Suppressor macrophage treated with lipopolysaccharide for 1 hour (primary cell): ENCODE measurements at regions not wholly inside any gene's neighbourhood (a gene's known extent, or its start where the extent isn't known, plus 50 kb on each side); places are given as distances from the start of the nearest gene placed in this dataset.

ENCODE experiments used
- DNase-seq, 3 donors: peaks; one replicate each; pipeline ENCODE4 v3.0.0-alpha.2; 2020 to 2022

DNA sequence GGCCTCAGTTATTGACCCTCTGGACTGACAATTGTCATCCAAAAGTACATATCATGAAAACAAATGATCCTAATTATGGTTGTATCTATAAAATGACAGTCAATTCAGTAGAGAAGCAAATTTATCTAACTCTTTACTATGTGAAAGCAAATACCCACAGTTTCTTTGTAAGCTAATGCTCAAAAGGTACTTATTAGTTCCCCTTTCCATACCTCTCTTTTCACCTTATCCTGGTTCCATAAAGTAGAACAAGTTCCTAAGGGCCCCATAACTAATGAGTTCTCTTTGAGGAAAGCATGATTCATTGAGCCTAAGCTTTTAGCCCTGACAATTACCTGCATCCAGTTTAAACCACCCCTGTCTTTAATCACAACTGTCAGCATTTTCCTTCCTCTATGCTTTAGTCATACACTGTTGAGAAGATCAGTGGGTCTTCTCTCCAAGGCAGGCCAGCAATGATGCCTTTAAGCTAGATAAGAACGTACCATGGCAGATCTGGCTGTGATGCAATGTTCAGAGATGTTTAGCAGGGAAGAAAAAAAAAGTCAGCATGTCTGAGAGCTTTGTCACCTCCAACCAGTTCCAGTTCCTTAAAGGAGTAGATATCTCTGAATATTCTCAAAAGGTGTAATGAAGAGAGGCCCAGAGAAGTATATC lies 179.7 kb upstream of the RASGEF1B start:
- DNase-seq: no peak

DNA sequence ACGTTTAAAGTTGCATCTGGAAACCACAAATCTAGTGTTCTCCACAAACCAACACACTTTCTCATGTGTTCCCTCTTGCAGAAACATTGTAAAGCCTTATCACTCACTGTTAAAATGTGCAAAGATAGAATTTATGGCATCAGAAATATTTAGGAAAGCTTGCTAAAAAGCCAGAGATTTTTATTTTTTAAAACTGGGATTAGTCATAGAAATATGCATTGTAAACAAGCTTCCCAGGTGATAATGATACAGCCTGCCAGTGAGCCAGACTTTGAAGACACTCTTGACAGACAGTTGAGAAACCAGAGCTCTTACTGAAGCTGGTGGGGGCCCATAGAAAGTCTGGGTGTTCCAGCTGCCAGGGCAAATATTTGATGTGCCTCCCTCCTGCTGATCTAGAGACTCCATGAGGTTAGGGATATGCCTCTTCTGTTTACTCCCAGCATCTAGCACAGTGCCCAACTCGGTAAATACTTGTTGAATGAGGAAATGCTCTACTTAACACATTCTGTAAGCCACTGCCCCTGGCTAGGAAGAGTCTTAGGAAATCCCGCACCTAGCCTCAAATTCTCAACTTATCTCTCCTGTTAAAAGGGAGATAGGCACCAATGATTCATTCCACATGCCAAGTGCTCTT lies 179.0 kb upstream of the RASGEF1B start:
- DNase-seq: no peak

DNA sequence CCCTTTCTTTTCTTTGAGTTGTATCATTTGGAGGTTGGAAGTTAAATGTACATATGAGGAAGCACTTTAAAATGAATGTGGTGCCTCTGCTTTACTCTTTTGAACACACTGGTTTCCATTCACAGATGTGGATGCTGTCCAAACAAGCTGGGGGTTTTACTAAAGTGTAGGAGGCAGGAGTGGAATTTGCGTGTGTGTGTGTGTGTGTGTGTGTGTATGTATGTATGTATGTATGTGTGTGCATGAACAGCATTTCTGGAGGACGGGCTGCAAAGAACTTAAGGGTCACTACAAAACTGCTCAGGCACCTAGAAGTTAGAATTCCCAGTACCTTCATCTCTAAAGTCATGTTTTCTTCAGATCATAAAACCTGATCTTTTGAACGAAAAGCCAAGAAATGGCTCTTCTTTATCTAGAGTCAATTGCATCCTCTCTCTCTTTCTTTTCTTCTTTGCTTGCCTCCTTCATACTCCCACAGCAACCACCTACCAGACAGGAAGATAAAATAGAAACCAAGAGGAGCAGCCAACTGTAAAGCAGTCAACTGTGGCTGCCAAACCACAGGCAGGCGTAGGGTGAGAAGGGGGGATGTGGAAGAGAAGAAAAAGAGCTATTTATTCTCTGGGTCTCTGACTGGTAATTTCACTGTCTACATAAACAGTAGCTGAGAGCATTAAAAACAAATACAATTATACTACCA lies 177.0 kb upstream of the RASGEF1B start:
- DNase-seq: no peak

DNA sequence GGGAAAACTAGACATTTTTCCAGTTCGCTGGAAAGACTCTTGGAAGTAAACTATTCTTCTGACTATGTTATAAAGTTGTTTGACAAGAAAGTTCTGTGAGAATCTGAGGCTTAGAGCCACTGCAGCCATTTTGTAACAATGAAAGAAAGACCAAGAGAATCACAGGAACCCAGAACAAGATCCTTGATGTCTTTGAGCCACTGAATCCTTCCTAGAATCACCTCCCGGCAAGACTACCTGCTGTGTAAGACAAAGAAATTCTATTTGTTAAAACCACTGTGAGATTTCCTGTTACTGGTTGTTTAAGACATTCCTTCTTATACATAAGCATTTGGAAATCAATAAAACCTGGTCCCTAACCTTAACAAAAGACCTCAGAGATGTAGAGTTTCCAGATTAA lies 175.7 kb upstream of the RASGEF1B start:
- no peak for DNase-seq

DNA sequence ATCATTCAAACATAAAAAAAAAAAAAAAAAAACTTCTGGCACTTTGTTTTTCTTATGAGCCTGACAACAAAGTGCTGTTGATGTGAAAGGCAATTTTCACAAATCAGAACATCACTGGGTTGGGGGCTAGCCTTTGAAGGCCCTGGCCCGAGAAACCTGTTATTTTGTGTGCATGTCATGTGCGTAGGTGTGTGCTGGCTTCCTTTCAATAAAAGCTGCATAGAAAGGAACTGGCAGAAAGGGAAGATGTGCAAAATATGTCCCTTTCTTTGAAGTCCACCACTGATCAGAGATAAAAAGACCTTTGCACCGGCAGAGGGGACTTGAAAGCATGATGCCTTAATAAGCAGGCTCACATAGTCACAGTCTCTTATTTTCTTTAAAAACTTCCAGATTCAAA lies 170.8 kb upstream of the RASGEF1B start:
- no peak for DNase-seq

DNA sequence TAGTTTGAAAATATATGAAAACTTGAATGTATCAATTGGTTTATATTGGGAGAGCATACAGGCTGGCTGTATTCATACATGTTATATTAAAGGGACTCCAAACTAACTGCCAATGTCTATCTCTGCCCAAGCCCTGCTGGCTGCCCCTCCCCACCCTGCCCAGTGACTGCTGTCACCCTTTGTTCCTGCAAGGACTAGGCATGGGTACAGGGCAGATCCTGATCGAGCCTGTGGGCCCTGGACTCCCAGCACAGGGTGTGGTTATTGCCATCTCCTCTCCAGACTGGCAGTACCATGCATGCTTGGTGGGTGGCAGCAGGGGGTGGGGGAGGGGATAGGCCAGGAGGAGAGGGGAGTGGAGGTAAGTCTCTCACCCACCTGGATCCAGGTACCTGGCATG lies 167.5 kb upstream of the RASGEF1B start:
- no peak for DNase-seq

DNA sequence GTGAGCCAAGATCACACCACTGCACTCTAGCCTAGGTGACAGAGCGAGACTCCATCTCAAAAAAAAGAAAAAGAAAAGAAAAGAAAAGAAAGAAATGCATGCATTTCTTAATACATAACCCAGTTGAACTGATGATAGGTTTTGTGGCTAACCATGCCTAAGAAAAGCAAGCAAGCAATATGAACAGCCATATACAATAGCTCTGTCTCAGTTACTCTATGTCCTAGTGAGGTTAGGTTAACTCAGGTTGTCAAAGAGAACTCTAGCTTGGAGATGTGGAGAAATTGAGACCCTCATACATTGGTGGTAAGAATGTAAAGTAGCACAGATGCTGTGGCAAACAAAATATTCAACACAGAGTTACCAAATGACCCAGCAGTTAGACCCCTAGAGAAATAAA lies 167.0 kb upstream of the RASGEF1B start:
- no peak for DNase-seq

DNA sequence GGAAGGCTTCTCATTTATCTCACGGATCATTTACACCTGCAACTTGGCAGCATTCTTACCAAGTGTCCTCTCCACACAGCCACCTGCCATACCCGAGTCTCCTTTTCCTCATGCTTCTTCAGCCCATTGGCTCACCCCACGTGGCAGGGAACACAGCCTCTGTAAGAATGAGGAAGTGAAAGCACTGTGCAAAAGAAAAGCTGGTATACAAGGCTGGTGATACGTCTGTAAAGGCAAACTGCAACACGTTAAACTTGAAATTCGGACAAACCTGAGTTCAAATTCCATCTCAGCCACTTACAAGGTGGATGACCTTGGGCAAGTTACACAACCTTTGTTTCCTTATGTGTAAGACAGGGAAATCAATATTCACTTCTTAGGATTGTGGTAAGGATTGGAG lies 164.0 kb upstream of the RASGEF1B start:
- peak; percentile 84 to 88 (median 85) for DNase-seq

DNA sequence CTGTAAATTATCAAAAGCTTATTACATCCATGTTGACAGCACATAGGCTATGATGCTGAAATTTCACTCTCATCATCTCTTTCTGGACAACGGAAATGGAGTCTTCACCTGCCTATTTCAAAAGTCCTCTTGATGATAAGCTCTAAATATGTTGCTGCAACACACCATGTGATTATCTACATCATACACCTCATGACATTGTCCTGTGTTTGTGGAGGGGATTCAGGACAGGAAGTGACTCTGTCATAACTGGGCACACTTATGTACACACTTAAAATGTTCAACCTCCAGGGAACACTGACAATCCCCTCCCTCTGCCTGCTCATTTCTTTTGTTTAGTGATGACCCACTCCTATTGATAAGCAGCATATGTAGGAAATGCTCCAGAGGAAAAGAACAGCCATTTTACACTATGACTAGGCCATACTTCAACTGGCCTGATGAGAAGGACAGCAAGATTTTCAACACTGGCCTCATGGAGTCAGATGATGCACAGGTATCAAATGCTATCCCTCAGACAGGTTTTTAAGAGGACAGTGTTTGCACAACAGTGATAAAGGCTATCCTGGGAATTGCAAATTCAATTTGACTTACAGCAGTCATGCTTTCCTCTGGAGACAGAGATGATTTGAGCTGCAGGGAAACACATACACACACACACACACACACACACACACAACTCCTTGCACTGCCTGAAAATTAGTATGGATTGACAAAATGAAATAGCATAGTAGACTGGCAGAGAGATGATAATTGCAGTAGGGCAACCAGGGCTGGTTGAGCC lies 163.3 kb upstream of the RASGEF1B start:
- peak in 2 of 3 donors; percentile 30 to 45 for DNase-seq

DNA sequence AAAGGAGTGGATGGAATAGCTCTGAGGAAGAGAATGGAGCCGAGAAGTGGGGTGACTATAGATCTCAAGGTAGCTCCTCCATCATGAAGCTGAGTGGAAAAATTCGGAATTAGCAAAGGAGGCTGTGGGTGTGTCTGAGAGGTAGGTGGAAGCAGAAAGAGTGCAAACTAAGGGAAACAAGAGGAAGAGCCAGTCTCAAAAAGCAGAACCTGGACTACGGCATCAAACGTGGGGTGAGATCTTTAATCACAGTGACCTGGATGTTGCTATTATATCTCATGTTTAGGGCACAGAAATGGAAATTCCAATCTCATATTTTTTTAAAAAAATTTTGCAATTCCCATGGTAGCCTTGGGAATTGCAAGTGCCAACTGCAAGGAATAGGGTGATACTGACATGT lies 162.5 kb upstream of the RASGEF1B start:
- DNase-seq: peak; percentile 33 to 45 (median 39)

DNA sequence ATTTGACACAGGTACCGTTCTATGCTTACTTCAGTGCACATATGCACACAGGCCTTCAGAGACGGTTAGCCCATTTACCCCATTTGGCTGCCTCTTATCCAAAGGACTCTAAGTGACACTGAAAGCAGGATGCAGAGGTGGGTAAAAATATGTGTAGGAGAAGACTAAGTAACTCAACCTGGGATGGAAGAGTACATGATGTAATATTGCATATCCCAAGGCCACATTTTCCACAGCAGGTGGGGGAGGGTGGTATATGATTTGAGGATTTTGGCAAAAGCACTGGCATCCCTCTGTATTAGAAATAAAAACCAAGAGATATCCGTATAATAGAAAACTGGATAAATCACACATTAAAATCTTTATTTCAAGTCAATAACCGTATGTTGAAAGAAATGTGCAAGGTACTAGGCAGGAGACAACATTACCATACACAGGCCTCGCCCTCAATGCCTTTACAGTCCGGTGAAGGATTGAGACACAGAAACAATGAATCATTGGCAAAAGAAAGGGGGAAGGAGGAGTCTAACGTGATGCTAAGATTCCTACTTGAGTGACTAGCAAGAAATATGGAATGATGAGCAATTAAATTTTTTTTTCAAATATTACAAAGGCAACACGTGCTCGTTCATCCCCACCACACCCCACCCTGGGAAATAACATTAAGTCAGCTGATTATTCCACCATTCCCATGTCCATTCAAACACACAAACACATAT lies 161.0 kb upstream of the RASGEF1B start:
- peak; percentile 52 to 79 (median 71) for DNase-seq

DNA sequence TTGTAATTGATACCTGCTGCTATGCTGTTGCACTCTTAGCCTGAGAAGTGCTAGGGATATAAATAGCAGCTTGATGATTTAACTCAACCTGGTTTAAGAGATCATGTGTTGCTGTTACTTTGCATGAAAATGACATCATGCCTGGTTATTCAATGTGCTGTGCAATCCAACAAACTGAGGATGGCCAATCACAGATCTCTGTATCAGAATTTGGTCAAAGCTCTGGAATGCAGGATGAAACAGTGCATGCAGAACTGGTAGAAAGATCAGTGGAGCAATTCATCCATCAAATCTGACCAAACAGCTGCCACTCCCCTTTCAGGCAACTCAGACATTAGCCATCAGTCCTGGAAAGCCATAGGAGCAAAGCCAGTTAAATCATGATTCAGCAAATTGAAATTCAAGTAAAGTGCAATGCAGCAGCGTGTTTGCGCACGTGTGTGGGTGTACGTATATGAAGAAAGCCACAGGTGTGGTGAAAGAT lies 160.3 kb upstream of the RASGEF1B start:
- DNase-seq: peak; percentile 60 to 81 (median 72)

DNA sequence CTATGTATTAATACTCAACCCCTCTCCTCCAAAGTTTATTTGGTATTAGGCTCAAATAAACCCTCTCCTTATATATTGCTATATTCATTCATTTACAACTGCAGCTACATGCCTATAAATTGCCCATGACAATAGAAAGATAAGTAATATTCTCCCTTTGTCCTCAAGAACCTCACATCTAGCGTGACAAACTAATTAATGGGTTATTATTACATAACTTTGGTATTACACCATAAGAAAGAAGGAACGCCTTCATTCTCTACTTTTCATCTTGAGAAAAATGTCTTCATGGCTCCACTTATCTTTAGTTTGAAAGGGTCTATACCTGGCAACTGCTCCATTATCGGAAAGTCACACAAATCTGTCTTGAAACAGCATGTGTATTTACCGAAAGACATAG lies 157.7 kb upstream of the RASGEF1B start:
- peak in 1 of 3 donors; percentile 43 for DNase-seq

DNA sequence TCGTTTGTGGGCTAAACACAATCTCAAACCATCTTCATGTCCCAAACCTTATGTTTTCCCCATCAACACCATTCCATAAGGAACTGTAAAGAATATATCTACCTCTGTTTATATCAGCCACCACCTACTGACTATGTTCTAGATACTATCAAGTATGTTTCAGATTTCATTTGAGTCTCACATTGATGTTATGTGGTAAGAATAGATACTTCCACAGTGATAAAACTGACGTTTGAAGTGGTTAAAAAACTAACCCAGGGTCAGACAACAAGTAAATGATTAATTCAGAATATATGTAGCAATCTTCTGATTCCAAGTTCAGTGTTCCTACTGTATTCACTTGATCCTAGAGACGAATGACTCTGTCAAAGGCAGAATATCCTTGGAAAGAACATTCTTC lies 156.8 kb upstream of the RASGEF1B start:
- DNase-seq: no peak

DNA sequence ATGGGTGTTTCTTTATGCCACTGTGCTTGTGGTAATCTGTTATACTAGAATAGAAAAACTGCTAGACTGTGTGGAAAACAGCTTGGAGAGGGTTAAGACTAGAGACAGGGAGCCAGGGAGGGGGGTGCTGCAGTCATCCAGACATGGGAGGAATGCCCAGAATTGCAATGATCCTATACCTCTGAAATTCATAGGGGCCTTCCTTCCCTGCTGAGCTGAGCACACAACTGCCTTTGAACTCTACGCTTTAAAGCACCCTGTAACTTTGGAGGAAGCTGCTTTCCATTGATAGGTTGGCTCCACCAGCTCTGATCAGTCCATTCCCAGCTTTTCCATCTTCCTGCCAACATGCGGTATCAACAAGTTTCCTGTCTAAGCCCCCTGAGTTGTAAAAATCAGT lies 155.9 kb upstream of the RASGEF1B start:
- DNase-seq: peak in 1 of 3 donors; percentile 15

DNA sequence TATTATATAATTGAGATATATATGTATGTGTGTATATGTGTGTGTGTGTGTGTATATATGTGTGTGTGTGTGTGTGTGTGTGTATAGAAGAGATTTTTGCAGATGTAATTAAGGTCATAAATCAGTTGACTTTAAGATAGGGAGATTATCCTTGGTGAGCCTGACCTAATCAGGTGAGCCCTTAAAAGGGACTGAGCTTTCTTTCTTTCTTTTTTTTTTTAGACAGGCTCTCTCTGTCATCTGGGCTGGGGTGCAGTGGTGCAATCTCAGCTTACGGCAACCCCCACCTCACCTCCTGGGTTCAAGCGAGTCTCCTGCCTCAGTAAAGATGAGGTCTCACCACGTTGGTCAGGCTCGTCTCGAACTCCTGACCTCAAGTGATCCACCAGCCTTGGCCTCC lies 155.1 kb upstream of the RASGEF1B start:
- DNase-seq: no peak

DNA sequence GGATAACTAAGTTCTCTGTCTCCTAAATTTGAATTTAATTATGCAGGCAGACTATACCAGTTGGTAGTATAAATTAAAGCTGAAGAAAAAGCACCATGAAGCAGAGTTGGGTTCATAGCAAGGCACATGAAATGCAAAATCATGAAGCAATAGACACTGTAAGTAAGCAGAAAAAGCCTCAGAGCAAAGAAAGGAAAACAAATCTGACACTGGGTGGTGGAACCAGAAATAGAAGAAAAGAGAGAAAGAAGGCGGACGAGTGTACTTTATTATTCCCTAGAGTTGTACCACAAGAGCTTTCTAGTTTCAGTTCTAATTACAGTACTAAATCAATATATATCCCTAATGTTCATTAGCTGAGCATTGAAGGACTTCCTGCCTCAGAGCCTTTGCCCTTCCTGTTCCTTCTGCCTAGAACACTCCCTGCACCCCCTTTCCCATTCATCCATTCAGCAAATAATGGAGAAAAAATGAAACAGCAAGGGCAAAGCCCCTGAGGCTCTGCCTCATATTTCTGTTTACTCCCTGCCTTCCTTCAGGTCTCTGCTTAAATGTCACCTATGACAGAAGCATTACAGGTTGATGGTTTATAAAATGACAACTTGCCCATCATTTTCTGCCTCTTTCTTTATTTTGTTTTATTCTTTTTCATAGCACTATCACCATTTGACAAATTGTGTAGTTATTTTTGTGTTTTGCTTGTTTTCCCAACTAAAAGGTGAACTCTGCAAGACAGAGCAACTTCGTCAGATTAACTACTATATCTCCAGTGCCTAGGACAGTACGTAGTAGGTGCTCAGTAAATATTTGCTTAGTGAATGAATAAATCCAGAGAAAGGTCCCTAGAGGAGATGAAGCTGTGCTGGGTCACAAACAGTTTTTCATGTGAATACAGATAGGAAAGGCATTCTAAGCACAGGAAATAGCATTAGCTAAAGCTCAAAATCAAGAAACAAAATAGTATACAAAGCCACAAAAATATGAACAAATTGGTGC lies 154.0 kb upstream of the RASGEF1B start:
- no peak for DNase-seq

DNA sequence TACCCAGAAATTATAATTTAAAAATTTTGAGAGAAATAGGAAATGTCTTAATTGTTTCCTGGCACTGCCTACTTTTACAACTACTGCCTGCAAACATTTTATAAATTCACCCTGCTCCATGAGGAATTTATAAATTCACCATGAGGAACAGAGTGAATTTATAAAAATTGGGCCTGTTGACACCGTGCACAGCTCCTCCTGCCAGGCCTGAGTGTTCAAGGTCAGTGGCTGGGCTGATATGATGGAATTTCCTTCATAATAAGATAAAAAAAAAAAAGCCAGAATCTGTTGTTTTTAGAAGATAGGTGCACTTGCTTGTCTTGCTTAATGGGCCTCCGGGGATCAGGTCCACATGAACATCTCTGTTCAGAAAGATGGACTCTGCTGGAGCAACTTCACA lies 151.7 kb upstream of the RASGEF1B start:
- no peak for DNase-seq

DNA sequence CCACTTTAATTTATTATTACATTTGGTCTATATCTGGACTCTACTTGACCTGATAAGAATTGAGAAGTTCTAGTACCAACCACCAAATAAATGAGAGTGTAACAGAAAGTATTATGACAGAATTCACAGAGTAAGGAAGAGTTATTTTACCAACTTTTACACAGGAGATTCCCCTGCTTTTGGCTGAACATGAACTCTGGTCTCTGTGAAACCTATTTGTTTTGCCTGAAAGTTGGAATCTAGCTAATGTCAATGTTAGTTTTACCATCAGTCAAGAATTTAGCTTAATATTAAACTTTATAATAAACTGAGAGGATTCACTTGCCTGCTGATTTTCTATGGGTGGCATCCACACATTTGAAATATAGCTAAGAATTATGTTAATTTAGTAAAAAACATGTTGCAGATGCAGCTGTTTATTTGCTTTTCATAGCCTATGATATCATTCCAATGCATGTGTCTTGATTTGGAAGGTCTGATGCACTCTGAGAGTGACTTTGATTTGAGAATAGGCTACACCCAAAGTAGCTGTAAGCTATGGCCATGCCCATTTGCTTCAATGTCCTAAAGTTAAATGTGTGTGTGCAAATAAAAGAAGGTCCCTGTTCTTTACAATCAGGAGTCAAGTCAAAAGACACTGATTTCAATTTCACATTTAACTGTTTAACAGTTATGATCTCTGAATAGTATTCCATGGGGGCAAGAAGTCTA lies 150.9 kb upstream of the RASGEF1B start:
- DNase-seq: no peak

DNA sequence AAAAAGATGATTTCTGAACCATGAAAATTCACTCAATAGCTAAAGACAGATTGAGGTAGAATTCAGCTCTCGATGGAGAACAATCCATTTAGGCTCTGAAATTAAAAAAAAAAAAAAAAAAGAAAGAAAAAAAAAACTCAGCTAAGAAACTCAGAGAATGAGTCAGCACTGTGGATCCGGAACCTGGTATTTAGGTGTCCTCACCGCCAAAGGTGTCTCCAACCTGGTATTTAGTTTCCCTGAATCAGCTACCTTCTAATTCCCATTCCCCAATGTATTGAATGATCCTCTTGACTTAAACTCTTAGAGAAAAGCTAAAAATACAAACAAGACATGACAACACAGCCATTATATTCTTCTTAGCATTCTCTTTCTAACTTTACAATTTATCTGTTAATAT lies 150.3 kb upstream of the RASGEF1B start:
- no peak for DNase-seq

DNA sequence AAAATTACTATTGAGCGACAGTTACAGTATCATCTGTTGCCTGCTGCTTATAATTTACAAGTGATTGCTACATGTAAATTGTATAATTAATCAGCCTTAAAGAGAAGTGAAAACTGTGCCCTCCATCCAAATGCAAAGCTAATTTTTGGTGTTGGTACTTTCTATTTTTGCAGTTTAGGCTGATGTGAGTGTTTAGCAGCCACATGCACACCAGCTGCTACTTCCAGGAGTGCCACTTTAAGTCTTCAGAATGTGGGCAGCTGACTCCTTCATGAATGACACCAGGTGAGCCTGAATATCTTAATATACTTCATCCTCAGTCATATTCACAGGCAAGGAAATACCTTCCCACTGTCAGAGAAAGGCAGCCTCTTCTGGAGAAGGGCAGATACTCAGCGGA lies 149.8 kb upstream of the RASGEF1B start:
- DNase-seq: no peak
